ENCODE measurements at regions not wholly inside any gene's neighbourhood (a gene's known extent, or its start where the extent isn't known, plus 50 kb on each side); places are given as distances from the start of the nearest gene placed in this dataset.

DNA sequence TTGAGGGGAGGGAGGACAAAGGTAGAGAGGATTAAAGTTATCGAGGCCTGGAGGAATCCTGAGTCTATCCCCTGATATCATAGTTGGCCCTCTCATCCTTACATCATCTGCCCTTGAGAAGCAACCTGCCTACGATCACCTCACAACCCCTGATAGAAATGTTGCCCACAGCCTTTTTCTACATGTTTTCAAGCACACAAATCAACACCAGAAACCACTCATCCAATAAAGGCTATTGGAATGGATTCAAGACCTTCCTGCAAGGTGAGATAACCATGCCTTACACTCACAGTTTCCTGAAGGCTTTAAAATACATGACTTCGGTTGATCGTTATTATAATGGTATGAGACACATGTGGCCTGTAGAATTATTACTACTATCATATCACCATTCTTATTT is 175.7 kb upstream of the EGLN3 start:
- Histone ChIP-seq H3K4me1 (ENCODE audit: insufficient read depth, low read length) (peaks cover 22% of the 10 kb centered on the region), H3K79me2 (ENCODE audit: insufficient read depth, low read length) (no peaks in the 10 kb centered on the region), H3K36me3 (replicated peaks in 1 of 2; ENCODE audit: control insufficient read depth in 1 of 2, insufficient read depth in 2 of 2, low read length in 2 of 2) (no peaks in the 10 kb centered on the region), H4K20me1 (ENCODE audit: insufficient read depth, low read length) (no peaks in the 10 kb centered on the region), H2AFZ (ENCODE audit: low read length) (no peak overlapping the region), H3K4me2 (ENCODE audit: low read depth, low read length) (no peak overlapping the region), H3K27me3 (ENCODE audit: control insufficient read depth in 1 of 2, insufficient read depth in 2 of 2, low read length in 2 of 2) (peaks cover 0 to 12% of the 10 kb centered on the region in 2 experiments; a peak in 2 of 5 replicates), H3K4me3 (replicated peaks in 1 of 3; ENCODE audit: insufficient read depth in 1 of 3, low read depth in 2 of 3, low read length in 3 of 3) (no peak overlapping the region), H3K27ac (ENCODE audit: extremely low read length, insufficient read depth, low read length) (no peak overlapping the region), H3K9me3 (ENCODE audit: low read length) (no peaks in the 10 kb centered on the region), H3K9ac (ENCODE audit: insufficient read depth, low read depth, low read length) (no peak overlapping the region)
- BruUV-seq (replicated peaks) = no TSS peak
- FAIRE-seq (no peak), ATAC-seq (no peak), DNase-seq (ENCODE audit: low spot score) (no peak)
- 46% methylated on average over 4 of the region's 4 CpGs for WGBS (ENCODE audit: low lambda C conversion rate)
- intact Hi-C loops (cut with micrococcal nuclease; ENCODE audit: unreplicated experiment) = no loop called here
- in situ Hi-C loops (cut with HindIII; ENCODE audit: extremely low pct_ligation_motif_present, low pct_unique_long_range_greater_than_20kb) = no loop called here
- TF ChIP-seq, protein P1, sequence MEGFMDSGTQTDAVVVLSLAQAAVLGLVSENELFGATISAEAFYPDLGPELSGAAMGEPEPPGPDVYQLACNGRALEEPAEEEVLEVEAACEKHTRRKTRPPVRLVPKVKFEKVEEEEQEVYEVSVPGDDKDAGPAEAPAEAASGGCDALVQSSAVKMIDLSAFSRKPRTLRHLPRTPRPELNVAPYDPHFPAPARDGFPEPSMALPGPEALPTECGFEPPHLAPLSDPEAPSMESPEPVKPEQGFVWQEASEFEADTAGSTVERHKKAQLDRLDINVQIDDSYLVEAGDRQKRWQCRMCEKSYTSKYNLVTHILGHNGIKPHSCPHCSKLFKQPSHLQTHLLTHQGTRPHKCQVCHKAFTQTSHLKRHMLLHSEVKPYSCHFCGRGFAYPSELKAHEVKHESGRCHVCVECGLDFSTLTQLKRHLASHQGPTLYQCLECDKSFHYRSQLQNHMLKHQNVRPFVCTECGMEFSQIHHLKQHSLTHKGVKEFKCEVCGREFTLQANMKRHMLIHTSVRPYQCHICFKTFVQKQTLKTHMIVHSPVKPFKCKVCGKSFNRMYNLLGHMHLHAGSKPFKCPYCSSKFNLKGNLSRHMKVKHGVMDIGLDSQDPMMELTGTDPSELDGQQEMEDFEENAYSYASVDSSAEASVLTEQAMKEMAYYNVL (CRISPR knock-in tag; IDR thresholded peaks at IDR 0.05; ENCODE audit: borderline replicate concordance) = no peak
- TF ChIP-seq FOXK1 (CRISPR knock-in tag; IDR thresholded peaks at IDR 0.05; ENCODE audit: borderline replicate concordance, low read depth) (no peak), NFRKB (IDR thresholded peaks at IDR 0.05) (no peak)
- ChIA-PET CTCF (ENCODE audit: low intra/inter-chr PET ratio, low total read pairs) (no interaction called here), POLR2A (no interaction called here)

DNA sequence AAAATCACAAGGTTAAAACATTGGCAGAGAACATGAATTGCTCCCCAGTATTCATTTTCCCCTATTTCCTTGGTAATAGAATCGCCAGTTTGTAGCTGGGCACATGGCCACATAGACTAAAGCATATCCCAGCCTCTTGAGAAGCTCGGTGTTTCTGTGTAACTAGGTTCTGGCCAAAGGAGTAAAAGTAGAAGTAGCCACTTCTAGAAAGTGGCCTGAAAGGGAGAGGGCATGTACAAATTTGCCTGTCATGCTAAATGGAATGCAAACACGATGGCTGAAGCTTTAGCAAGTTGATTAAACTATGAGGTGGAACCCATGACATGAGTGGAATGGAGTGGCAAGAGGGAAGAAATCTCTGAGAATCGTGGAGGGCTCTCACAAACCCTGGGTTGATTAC is 173.7 kb upstream of the EGLN3 start:
- POLR2A ChIA-PET = no interaction called here
- H3K27me3 ChIP-seq (ENCODE audit: control insufficient read depth in 1 of 2, insufficient read depth in 2 of 2, low read length in 2 of 2) = no peaks in the 10 kb centered on the region; a peak in 1 of 5 replicates
- peaks cover 2% of the 10 kb centered on the region for H3K4me1 ChIP-seq (ENCODE audit: insufficient read depth, low read length)
- H3K4me3 ChIP-seq (replicated peaks in 1 of 3; ENCODE audit: insufficient read depth in 1 of 3, low read depth in 2 of 3, low read length in 3 of 3) = no peak overlapping the region
- no peaks in the 10 kb centered on the region for H3K36me3 ChIP-seq (replicated peaks in 1 of 2; ENCODE audit: control insufficient read depth in 1 of 2, insufficient read depth in 2 of 2, low read length in 2 of 2)
- no peak for FAIRE-seq
- no peak overlapping the region for H3K27ac ChIP-seq (ENCODE audit: extremely low read length, insufficient read depth, low read length)
- H3K9ac ChIP-seq (ENCODE audit: insufficient read depth, low read depth, low read length) = no peak overlapping the region
- H2AFZ ChIP-seq (ENCODE audit: low read length) = no peak overlapping the region
- ATAC-seq = no peak
- no peaks in the 10 kb centered on the region for H3K9me3 ChIP-seq (ENCODE audit: low read length)
- H3K4me2 ChIP-seq (ENCODE audit: low read depth, low read length) = no peak overlapping the region
- in situ Hi-C loops (cut with HindIII; ENCODE audit: extremely low pct_ligation_motif_present, low pct_unique_long_range_greater_than_20kb) (no loop called here), intact Hi-C loops (cut with micrococcal nuclease; ENCODE audit: unreplicated experiment) (no loop called here)
- no TSS peak for BruUV-seq (replicated peaks)
- WGBS (ENCODE audit: low lambda C conversion rate) = 10% methylated on average over 4 of the region's 4 CpGs
- H3K79me2 ChIP-seq (ENCODE audit: insufficient read depth, low read length) = no peaks in the 10 kb centered on the region
- no peak for DNase-seq (ENCODE audit: low spot score)
- no peaks in the 10 kb centered on the region for H4K20me1 ChIP-seq (ENCODE audit: insufficient read depth, low read length)
- CTCF ChIA-PET (ENCODE audit: low intra/inter-chr PET ratio, low total read pairs) = no interaction called here
- TF ChIP-seq, protein P2, sequence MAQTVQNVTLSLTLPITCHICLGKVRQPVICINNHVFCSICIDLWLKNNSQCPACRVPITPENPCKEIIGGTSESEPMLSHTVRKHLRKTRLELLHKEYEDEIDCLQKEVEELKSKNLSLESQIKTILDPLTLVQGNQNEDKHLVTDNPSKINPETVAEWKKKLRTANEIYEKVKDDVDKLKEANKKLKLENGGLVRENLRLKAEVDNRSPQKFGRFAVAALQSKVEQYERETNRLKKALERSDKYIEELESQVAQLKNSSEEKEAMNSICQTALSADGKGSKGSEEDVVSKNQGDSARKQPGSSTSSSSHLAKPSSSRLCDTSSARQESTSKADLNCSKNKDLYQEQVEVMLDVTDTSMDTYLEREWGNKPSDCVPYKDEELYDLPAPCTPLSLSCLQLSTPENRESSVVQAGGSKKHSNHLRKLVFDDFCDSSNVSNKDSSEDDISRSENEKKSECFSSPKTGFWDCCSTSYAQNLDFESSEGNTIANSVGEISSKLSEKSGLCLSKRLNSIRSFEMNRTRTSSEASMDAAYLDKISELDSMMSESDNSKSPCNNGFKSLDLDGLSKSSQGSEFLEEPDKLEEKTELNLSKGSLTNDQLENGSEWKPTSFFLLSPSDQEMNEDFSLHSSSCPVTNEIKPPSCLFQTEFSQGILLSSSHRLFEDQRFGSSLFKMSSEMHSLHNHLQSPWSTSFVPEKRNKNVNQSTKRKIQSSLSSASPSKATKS (CRISPR knock-in tag; IDR thresholded peaks at IDR 0.05) = no peak
- TF ChIP-seq SETDB1 (CRISPR knock-in tag; IDR thresholded peaks at IDR 0.05; ENCODE audit: borderline replicate concordance) = no peak
- TF ChIP-seq, protein P3, sequence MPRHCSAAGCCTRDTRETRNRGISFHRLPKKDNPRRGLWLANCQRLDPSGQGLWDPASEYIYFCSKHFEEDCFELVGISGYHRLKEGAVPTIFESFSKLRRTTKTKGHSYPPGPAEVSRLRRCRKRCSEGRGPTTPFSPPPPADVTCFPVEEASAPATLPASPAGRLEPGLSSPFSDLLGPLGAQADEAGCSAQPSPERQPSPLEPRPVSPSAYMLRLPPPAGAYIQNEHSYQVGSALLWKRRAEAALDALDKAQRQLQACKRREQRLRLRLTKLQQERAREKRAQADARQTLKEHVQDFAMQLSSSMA (CRISPR knock-in tag; IDR thresholded peaks at IDR 0.05) = no peak
- TF ChIP-seq, protein P4, sequence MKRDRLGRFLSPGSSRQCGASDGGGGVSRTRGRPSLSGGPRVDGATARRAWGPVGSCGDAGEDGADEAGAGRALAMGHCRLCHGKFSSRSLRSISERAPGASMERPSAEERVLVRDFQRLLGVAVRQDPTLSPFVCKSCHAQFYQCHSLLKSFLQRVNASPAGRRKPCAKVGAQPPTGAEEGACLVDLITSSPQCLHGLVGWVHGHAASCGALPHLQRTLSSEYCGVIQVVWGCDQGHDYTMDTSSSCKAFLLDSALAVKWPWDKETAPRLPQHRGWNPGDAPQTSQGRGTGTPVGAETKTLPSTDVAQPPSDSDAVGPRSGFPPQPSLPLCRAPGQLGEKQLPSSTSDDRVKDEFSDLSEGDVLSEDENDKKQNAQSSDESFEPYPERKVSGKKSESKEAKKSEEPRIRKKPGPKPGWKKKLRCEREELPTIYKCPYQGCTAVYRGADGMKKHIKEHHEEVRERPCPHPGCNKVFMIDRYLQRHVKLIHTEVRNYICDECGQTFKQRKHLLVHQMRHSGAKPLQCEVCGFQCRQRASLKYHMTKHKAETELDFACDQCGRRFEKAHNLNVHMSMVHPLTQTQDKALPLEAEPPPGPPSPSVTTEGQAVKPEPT (CRISPR knock-in tag; IDR thresholded peaks at IDR 0.05; ENCODE audit: low read depth) = no peak
- TF ChIP-seq ZNF547 (CRISPR knock-in tag; IDR thresholded peaks at IDR 0.05) = no peak

All from HepG2 (cell line).